Transverse colon (tissue), 4 donors: ENCODE measurements at regions not wholly inside any gene's neighbourhood (a gene's known extent, or its start where the extent isn't known, plus 50 kb on each side); places are given as distances from the start of the nearest gene placed in this dataset.

Source experiments
- POLR2A ChIP-seq: fragments of 450-650 bp; IDR thresholded peaks from one replicate; pipeline ENCODE4 v1.6.1; 2016; ENCODE audit warnings: antibody characterized with exemption, mild to moderate bottlenecking, moderate library complexity
- POLR2AphosphoS5 ChIP-seq, 3 donors: sonication (generic); formaldehyde crosslinking; IDR thresholded peaks; one replicate each; pipeline ENCODE4 v1.6.1; 2016; ENCODE audit warnings: antibody characterized with exemption in 3 of 3
- TF ChIP-seq, protein P1 (sequence below), 5 experiments: fragments of 200-600 bp in 3 of 5; fragments of 450-650 bp in 2 of 5; sonication (generic) in 3 of 5; IDR thresholded peaks; 1 replicate in 2 of 5; 2 replicates in 3 of 5; pipeline ENCODE4 v1.5.1; 2016 to 2017; ENCODE audit warnings: antibody characterized with exemption in 5 of 5, inconsistent platforms in 3 of 5, mild to moderate bottlenecking in 2 of 5, moderate library complexity in 1 of 5

DNA sequence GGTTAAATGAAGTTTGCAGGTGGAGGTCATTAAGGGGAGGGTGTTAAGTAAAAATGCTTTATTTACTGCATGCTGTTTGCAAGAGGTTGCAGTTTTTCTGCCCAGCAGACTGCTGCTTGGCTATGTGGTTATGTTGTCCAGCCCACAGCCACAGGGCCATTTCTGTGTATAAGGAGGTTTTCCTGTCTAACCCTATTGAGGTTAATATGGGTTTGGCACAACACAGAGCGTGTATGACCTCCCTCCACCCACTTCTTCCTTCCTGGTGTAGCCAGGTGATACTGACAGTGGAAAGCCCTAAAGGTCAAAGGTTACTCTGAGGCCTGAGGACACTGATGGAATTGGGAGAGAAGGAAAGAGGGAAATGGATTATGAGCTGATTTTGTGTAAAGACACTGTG lies 253.7 kb upstream of the PWP1 start:
- TF ChIP-seq POLR2A (no peak), POLR2AphosphoS5 (IDR thresholded peaks at IDR 0.05) (no peak)
- TF ChIP-seq, protein P1, sequence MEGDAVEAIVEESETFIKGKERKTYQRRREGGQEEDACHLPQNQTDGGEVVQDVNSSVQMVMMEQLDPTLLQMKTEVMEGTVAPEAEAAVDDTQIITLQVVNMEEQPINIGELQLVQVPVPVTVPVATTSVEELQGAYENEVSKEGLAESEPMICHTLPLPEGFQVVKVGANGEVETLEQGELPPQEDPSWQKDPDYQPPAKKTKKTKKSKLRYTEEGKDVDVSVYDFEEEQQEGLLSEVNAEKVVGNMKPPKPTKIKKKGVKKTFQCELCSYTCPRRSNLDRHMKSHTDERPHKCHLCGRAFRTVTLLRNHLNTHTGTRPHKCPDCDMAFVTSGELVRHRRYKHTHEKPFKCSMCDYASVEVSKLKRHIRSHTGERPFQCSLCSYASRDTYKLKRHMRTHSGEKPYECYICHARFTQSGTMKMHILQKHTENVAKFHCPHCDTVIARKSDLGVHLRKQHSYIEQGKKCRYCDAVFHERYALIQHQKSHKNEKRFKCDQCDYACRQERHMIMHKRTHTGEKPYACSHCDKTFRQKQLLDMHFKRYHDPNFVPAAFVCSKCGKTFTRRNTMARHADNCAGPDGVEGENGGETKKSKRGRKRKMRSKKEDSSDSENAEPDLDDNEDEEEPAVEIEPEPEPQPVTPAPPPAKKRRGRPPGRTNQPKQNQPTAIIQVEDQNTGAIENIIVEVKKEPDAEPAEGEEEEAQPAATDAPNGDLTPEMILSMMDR (IDR thresholded peaks at IDR 0.05), result no peak
